Endodermal cell (in vitro differentiated cells): ENCODE measurements at regions not wholly inside any gene's neighbourhood (a gene's known extent, or its start where the extent isn't known, plus 50 kb on each side); places are given as distances from the start of the nearest gene placed in this dataset.
"Not testable (repeated sequence)": the region's sequence is repeated elsewhere in the genome, so short reads cannot be mapped to it uniquely, and the experiment has no call there.

ENCODE experiments used
- DNase-seq: peaks from one replicate; pipeline ENCODE4 v3.0.0-alpha.2; 2017
- H3K27ac ChIP-seq: 2 replicates; pipeline ENCODE4 v1.5.1; 2013; ENCODE audit warnings: mild to moderate bottlenecking, low read depth, low read length, moderate library complexity
- H3K27me3 ChIP-seq: 2 replicates; pipeline ENCODE4 v1.6.1; 2013; ENCODE audit warnings: mild to moderate bottlenecking, low read length, moderate library complexity; ENCODE audit not compliant: insufficient read depth, control insufficient read depth, poor library complexity, severe bottlenecking
- H3K36me3 ChIP-seq: 2 replicates; pipeline ENCODE4 v1.7.0; 2013; ENCODE audit warnings: mild to moderate bottlenecking, low read length, moderate library complexity; ENCODE audit not compliant: control insufficient read depth, insufficient read depth
- H3K4me1 ChIP-seq: one replicate; pipeline ENCODE4 v1.7.0; 2013; ENCODE audit warnings: low read length; ENCODE audit not compliant: control insufficient read depth, insufficient read depth
- H3K4me3 ChIP-seq: 2 replicates; pipeline ENCODE4 v1.5.1; 2013; ENCODE audit warnings: mild to moderate bottlenecking, low read length, moderate library complexity
- H3K9ac ChIP-seq: 2 replicates; pipeline ENCODE4 v1.6.1; 2013; ENCODE audit warnings: mild to moderate bottlenecking, low read length, moderate library complexity; ENCODE audit not compliant: poor library complexity, severe bottlenecking; ENCODE audit errors: extremely low read depth
- H3K9me3 ChIP-seq: 2 replicates; pipeline ENCODE4 v1.6.1; 2013; ENCODE audit warnings: mild to moderate bottlenecking, low read length, moderate library complexity; ENCODE audit not compliant: control insufficient read depth
- H3K27ac Mint-ChIP-seq: 2 replicates; pipeline ENCODE4 v1.8.0; 2020; ENCODE audit warnings: mixed read lengths
- H3K27me3 Mint-ChIP-seq: 2 replicates; pipeline ENCODE4 v1.8.0; 2021; ENCODE audit warnings: mild to moderate bottlenecking, mixed read lengths; ENCODE audit not compliant: insufficient read depth
- H3K36me3 Mint-ChIP-seq: 2 replicates; pipeline ENCODE4 v1.8.0; 2020; ENCODE audit warnings: low read depth, mixed read lengths
- H3K4me1 Mint-ChIP-seq: 2 replicates; pipeline ENCODE4 v1.8.0; 2020; ENCODE audit warnings: mixed read lengths
- H3K4me3 Mint-ChIP-seq: 2 replicates; pipeline ENCODE4 v1.8.0; 2020; ENCODE audit warnings: mild to moderate bottlenecking, moderate library complexity, mixed read lengths
- H3K9me3 Mint-ChIP-seq: 2 replicates; pipeline ENCODE4 v1.8.0; 2020; ENCODE audit warnings: mild to moderate bottlenecking, mixed read lengths
- WGBS, 2 experiments: methylation state at CpG; one replicate each; pipeline versions ENCODE4 v1.1.5 to v1.1.7; 2013; ENCODE audit warnings: missing lambda C conversion rate in 2 of 2, mixed read lengths in 1 of 2; ENCODE audit not compliant: insufficient coverage in 1 of 2, insufficient read length in 1 of 2; 5-methylcytosine and 5-hydroxymethylcytosine counted together
- TF ChIP-seq, protein P1 (sequence below): fragments of 200-600 bp; sonication (generic); conservative IDR thresholded peaks from 2 replicates; pipeline ENCODE4 v1.5.0; 2021; ENCODE audit warnings: antibody characterized with exemption, mild to moderate bottlenecking

DNA sequence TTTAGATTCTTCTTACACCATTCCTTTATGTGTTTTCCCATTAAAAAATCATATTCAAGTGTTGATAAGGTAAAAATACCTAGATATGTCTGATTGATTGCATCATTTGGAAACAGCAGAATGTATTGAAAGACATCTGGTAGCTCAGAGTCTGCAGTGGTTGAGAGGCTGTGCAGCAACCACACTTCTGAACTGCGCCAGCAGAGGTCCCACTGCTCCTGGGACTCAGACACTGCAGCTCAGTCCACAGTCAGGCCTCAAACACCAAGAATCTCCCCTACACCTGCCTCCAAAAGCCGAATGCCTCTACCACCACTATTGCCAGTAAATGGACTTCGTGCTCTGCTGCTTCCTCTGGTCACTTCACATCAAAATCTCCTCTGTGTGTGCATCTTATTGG, 176.9 kb upstream of the LMCD1 start:
- Mint-ChIP-seq H3K27ac (no peak overlapping the region), H3K36me3 (no peaks in the 10 kb centered on the region), H3K4me1 (peaks cover 21% of the 10 kb centered on the region), H3K9me3 (peaks cover 14% of the 10 kb centered on the region), H3K4me3 (no peak overlapping the region), H3K27me3 (no peaks in the 10 kb centered on the region)
- peaks cover 4% of the 10 kb centered on the region for H3K9me3 ChIP-seq
- no peak overlapping the region for H3K4me3 ChIP-seq
- H3K9ac ChIP-seq, result no peak overlapping the region
- H3K27ac ChIP-seq, result no peak overlapping the region
- no peaks in the 10 kb centered on the region for H3K27me3 ChIP-seq
- peaks cover 18% of the 10 kb centered on the region for H3K4me1 ChIP-seq
- H3K36me3 ChIP-seq, result no peaks in the 10 kb centered on the region
- TF ChIP-seq, protein P1, sequence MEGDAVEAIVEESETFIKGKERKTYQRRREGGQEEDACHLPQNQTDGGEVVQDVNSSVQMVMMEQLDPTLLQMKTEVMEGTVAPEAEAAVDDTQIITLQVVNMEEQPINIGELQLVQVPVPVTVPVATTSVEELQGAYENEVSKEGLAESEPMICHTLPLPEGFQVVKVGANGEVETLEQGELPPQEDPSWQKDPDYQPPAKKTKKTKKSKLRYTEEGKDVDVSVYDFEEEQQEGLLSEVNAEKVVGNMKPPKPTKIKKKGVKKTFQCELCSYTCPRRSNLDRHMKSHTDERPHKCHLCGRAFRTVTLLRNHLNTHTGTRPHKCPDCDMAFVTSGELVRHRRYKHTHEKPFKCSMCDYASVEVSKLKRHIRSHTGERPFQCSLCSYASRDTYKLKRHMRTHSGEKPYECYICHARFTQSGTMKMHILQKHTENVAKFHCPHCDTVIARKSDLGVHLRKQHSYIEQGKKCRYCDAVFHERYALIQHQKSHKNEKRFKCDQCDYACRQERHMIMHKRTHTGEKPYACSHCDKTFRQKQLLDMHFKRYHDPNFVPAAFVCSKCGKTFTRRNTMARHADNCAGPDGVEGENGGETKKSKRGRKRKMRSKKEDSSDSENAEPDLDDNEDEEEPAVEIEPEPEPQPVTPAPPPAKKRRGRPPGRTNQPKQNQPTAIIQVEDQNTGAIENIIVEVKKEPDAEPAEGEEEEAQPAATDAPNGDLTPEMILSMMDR, result peak; percentile 82
- WGBS, 2 experiments, result 91 to 94% methylated on average over 3 of the region's 3 CpGs
- peak; percentile 80 for DNase-seq

DNA sequence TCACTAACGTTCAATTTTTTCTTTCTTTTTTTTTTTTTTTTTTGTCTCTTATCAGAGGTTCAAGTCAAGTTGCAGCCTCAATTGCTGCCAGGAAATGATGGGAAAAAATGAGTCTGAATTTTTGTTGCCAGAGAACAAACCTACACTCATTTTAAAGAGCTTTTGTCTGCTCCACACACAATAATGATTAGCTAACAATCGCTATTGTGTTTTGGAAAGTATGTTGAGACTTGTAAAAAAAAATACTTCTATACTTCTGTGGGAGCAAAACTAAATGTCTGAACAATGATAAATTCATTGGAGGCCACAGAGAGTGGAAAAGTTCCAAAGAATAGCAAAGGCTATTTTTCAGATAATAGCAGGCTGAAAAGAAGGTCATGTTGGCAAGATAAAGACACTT, 176.3 kb upstream of the LMCD1 start:
- Histone ChIP-seq H3K27me3 (no peaks in the 10 kb centered on the region), H3K4me3 (no peak overlapping the region), H3K9me3 (peaks cover 4% of the 10 kb centered on the region), H3K27ac (no peak overlapping the region), H3K4me1 (peaks cover 22% of the 10 kb centered on the region), H3K9ac (no peak overlapping the region), H3K36me3 (no peaks in the 10 kb centered on the region)
- H3K27ac Mint-ChIP-seq, result no peak overlapping the region
- no peaks in the 10 kb centered on the region for H3K27me3 Mint-ChIP-seq
- WGBS, 2 experiments, result 40 to 44% methylated on average over 1 of the region's 2 CpGs
- TF ChIP-seq, protein P1, result no peak
- no peaks in the 10 kb centered on the region for H3K36me3 Mint-ChIP-seq
- peaks cover 26% of the 10 kb centered on the region for H3K4me1 Mint-ChIP-seq
- no peak for DNase-seq
- H3K9me3 Mint-ChIP-seq, result peaks cover 14% of the 10 kb centered on the region
- no peak overlapping the region for H3K4me3 Mint-ChIP-seq

DNA sequence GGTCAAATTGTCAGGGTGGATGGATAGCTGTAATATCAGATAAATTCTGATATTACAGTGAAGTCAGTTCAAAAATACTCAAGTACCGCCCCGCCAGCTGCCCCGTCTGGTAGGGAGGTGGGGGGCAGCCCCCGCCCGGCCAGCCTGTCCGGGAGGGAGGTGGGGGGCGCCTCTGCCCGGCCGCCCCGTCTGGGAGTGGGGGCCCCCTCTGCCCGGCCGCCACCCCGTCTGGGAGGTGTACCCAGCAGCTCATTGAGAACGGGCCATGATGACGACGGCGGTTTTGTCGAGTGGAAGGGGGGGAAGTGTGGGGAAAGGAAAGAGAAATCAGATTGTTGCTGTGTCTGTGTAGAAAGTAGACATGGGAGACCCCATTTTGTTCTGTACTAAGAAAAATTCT, 175.8 kb upstream of the LMCD1 start:
- H3K27ac ChIP-seq, H3K27me3 ChIP-seq, H3K27me3 Mint-ChIP-seq, H3K27ac Mint-ChIP-seq, H3K4me3 ChIP-seq, H3K9ac ChIP-seq, DNase-seq, H3K36me3 Mint-ChIP-seq, H3K9me3 ChIP-seq, H3K36me3 ChIP-seq, H3K4me3 Mint-ChIP-seq: not testable (repeated sequence)
- Mint-ChIP-seq H3K4me1 (peaks cover 26% of the 10 kb centered on the region), H3K9me3 (peaks cover 14% of the 10 kb centered on the region)
- H3K4me1 ChIP-seq, result peaks cover 21% of the 10 kb centered on the region
- WGBS, 2 experiments, result 98% methylated on average over 17 of the region's 18 CpGs; no CpG with 5 or more reads in 1 of the 2 experiments

DNA sequence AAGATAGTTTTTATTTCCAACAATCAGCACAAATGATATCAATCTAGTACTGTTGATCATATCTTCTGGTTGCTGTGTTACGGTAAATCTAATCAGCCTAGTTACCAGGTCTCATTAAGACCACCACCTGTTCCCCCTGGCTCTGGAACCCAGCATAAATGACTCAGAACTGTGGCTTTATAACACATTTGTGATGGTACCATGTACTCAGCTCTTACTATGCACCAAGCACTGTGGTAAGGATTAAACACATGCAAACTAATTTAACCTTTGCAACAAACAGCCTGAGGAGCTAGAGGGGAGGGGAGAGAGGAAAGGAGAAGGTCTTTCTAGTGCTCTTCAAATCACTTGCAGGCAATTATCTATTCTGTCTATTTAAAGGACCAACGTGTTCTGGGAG, 173.9 kb upstream of the LMCD1 start:
- peaks cover 14% of the 10 kb centered on the region for H3K9me3 Mint-ChIP-seq
- no peaks in the 10 kb centered on the region for H3K36me3 ChIP-seq

More for the DNA sequence above, 173.9 kb upstream of the LMCD1 start:
- H3K27me3 Mint-ChIP-seq, result no peaks in the 10 kb centered on the region
- no peak overlapping the region for H3K27ac Mint-ChIP-seq
- H3K27me3 ChIP-seq, result no peaks in the 10 kb centered on the region
- peak overlapping the region; percentile 1 for H3K4me3 ChIP-seq
- H3K9me3 ChIP-seq, result peaks cover 4% of the 10 kb centered on the region
- H3K4me1 Mint-ChIP-seq, result peaks cover 26% of the 10 kb centered on the region
- H3K4me3 Mint-ChIP-seq, result no peak overlapping the region
- TF ChIP-seq, protein P1, result no peak
- H3K36me3 Mint-ChIP-seq, result no peaks in the 10 kb centered on the region
- DNase-seq, result no peak
- no peak overlapping the region for H3K27ac ChIP-seq
- peaks cover 17% of the 10 kb centered on the region for H3K4me1 ChIP-seq
- H3K9ac ChIP-seq, result no peak overlapping the region
- 61 to 90% methylated on average over 2 of the region's 2 CpGs for WGBS, 2 experiments
